NT2/D1 (cell line): ENCODE measurements at regions not wholly inside any gene's neighbourhood (a gene's known extent, or its start where the extent isn't known, plus 50 kb on each side); places are given as distances from the start of the nearest gene placed in this dataset.

Experiments used
- SUZ12 ChIP-seq: IDR thresholded peaks from 2 replicates; pipeline ENCODE4 v1.6.1; 2011; ENCODE audit not compliant: insufficient read length, insufficient read depth; ENCODE audit errors: extremely low read depth
- YY1 ChIP-seq: IDR thresholded peaks from 2 replicates; pipeline ENCODE4 v1.6.1; 2011; ENCODE audit not compliant: insufficient read length, insufficient read depth
- ZNF274 ChIP-seq: IDR thresholded peaks from 2 replicates; pipeline ENCODE4 v1.6.1; 2011; ENCODE audit warnings: mild to moderate bottlenecking, low read depth, low read length

DNA sequence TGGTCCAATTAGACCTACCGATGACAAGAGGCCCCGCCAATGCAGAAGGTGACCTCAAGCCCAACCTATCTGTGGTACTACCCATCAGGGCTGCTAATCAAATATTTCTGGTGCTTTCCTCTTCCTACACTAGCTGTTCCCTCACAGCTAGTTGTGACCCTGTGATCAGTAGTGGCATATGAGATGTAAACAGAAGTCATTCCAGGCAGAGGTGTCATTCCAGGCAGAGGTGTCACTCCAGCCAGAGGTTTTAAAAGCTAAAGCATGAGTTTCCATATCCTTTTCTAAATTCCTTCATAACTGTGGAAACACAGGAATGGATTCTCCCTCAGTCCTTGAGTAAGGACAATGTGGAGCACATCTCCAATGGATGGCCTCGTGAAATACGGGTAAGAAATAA lies 110.9 kb upstream of the DNAJC10 start:
- no peak for TF ChIP-seq SUZ12
- TF ChIP-seq YY1, result no peak
- TF ChIP-seq ZNF274, result no peak
